H54 (cell line): ENCODE measurements at regions not wholly inside any gene's neighbourhood (a gene's known extent, or its start where the extent isn't known, plus 50 kb on each side); places are given as distances from the start of the nearest gene placed in this dataset.
A peak's percentile ranks its signal among the peaks of the same experiment; 100 is the strongest.

ENCODE experiments used
- DNase-seq: peaks from one replicate; pipeline ENCODE4 v3.0.0; 2011; ENCODE audit warnings: low spot score, mixed read lengths; ENCODE audit not compliant: insufficient read length
- FAIRE-seq: peaks from 3 replicates; lab custom pipeline; 2011; peaks lifted over from hg19 to GRCh38; lab: Jason Lieb, UNC
- POLR2A ChIP-seq: IDR thresholded peaks from 2 replicates; pipeline ENCODE4 v1.6.1; 2011; ENCODE audit warnings: low read depth, mild to moderate bottlenecking, low read length

DNA sequence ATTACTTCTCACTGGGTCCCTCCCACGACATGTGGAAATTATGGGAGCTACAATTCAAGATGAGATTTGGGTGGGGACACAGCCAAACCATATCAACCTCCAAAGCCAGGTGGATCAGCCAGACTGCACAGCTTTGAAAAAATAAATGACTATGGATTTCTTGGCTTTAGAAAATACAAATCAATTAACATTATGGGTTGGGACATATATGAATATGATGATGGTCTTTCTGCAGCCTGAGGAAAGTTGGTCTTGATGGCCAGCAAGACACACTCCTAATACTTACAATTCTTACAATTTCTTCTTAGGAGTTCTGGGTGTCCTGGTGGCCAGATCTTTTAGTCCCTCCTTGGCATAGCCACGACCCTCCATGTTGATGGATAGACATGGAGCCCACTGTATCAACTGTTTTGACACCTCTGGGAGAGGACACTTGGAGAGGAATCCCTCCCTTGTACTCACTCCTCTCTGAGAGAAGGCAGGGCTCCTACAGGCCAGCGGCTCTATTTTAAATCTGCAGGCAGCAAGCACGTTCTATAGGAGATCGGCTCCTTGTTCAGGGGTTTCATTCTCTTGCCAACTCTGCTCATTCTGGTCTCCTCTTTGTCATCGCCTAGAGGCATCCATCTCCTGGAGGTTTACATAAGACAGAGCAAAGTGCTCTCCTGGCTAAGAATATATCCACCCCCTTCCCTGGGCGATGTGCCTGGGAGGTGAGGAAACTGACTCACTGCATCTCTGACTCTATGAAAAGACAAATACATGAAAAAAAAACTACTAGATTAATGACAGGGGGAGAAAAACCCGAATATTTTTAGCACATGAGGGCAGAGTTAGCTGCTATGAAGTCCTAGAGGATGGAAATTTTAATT, 145.9 kb downstream of the CARTPT start:
- FAIRE-seq (peak; percentile 84), DNase-seq (no peak)

DNA sequence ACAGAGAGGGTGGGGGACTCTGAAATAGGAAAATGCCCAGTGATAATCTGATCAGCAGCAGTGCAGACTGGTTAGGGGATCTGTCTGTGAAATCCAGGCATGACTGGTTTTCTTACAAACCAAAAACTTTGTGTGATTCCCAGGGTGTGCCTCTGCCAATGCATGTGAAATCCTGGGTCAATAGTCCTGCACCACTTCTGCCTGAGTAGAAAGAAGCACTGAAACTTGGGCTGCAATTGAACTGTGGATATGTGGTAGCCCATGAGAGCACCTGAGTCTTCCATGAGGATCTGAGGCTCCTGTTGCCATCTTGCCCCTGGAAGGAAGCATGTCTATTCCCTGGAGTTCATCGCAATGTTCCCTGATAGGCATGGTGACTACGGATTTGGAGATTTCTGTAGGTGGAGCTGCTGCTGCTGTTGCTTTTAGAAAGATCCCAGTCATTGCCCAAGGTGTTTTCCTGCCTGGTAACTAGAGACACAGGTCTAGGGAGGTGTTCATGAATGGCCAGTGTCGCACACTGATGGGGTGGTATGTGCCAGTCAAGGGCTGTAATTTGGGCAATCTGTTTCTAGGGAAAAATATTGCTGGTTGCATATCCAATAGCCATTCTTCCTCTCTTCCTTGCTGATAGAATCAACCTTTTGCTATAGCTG, 146.7 kb downstream of the CARTPT start:
- DNase-seq (no peak), FAIRE-seq (no peak)
- TF ChIP-seq POLR2A = no peak

More for the DNA sequence above, 145.9 kb downstream of the CARTPT start:
- no peak for TF ChIP-seq POLR2A

DNA sequence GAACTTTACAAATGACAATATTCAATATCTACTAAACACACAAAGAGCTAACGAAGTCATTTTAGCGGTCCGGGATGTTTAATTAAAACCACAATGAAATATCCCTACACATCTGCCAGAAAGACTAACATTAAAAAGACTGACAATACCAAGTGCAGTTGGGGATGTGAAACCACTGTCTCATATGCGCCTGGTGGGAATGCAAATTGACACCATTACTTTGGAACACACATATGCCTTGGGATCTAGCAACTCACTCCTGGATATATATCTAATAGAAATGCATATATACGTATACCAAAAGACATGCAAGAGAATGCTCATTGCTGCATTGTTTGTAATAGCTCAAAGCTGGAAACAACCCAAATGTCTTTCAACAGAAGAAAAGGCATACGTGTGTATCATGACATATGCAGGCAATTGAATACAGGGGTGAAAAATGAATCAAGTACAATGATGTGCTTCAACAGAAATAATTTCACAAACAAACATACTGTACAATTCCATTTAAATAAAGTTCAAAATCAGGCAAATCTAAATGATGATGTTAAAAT, 153.3 kb downstream of the CARTPT start:
- FAIRE-seq (no peak), DNase-seq (no peak)
- TF ChIP-seq POLR2A = no peak

DNA sequence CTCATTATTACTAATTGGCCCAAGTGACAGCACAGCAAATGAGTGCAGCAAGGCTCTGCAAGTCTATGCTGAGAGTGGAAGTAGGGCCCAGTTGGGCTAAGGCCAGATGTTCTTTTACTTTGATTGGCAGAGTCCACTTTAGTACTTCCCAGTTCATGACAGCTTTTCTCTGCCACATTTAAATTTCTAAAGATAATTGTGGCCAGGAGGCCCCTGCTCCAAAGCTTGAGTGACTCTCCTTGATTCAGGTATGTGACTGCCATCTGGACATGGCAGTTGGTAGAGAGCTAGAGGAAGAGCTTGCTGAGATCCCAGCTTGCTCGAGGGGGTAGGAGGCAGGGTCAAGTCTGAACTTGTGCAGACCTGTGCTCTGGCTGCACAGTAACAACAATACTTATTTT, 154.1 kb downstream of the CARTPT start:
- FAIRE-seq (no peak), DNase-seq (no peak)
- TF ChIP-seq POLR2A = no peak

DNA sequence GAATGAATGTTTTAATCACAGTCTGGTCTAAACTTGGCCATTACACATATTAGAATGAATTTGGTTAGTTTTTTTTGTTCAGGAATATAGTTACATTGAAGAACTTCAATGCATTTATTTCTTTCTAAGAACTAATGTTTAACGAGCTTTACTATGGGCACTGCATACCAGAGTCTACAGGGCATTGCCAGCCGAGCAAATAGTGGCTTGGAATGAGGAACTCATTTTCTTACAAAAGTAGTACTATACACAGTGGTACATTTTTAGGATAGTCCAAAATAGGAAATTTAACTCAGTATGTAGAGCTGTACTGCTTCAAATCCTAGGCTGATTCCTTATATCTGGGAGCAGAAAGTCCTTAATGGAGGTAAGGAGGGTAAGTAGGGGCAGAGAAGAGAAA, 155.4 kb downstream of the CARTPT start:
- FAIRE-seq (no peak), DNase-seq (no peak)
- TF ChIP-seq POLR2A = no peak

DNA sequence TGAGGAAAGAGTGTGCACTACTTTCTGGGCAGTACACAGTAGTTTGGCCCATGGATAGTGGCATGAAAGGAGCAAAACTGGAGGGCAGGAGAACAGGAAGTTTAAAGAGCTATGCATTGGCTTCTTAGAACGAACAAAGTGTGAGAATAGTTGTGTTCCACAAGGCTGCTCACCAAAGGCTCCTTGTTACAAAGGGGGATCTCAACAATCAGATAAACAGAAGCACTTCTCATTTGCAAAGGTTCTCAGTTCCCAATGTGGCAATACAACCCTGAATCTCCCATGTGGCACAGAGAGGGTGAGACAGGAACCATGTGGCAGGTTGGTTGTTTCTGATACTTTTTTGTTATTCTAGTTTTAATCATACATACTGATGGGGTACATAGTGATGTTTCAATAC, 158.4 kb downstream of the CARTPT start:
- DNase-seq = no peak
- no peak for TF ChIP-seq POLR2A
- no peak for FAIRE-seq

DNA sequence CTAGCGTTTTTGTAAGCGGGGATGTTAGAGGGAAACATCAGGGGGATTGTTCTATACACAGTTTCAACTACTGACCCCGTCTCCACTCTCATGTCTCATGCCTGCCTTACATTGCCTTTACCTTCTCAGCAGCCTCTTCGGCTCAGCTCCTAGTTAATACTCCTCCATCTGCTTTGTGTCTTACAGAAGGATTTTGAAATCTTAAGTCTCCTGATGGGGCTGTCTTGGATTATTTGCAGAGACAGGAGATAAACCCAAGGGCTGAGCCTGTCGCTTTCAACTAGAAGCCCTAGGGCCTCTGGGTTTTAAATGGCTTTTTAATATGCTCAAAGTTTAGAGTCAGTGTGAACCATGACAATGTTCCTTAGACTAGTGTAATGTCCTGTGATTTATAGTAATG, 161.5 kb downstream of the CARTPT start:
- TF ChIP-seq POLR2A = no peak
- FAIRE-seq = no peak
- DNase-seq = no peak

DNA sequence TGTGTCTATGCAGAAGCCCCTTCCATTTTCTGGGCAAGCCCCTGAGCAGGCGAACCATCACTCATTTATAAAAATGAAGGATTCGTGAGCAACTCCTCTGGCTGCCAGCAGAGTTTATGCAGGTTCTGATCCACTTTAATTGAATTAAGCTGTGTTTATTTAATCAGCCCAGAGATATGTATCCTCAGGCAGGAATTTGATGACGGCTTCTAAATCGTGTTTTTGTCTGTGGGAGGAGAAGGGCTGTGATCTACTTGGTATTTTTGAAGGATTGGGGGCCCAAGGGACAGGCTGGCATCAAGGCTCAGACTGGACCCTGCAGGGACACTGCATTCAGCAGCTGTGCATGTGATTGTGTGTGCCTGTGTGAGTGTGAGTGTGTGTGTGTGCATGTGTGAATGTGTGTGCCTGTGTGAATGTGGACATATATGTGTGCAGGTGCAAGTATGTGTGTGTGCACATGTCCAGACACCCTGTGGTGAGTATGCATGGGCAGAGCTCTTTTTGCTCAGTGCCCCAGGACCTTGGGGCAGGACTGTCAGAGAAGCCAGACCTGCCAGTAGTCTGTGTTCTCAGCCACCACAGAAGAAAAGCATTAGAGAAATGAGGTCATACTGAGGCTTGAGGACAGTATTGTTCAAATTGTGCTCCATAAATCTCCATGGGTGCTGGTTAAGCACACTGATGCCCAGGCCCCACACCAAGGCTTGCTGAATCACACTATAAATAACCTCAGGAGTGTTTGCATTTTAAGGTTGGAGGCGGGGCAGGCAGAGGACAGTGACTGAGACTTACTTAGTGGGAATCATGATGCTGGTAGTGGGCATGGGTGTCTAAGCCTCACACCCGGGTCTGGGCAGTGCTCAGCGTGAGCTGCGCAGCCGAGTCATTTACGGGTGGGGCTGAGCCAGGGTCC, 164.0 kb downstream of the CARTPT start:
- DNase-seq (peak; percentile 19), FAIRE-seq (no peak)
- no peak for TF ChIP-seq POLR2A

DNA sequence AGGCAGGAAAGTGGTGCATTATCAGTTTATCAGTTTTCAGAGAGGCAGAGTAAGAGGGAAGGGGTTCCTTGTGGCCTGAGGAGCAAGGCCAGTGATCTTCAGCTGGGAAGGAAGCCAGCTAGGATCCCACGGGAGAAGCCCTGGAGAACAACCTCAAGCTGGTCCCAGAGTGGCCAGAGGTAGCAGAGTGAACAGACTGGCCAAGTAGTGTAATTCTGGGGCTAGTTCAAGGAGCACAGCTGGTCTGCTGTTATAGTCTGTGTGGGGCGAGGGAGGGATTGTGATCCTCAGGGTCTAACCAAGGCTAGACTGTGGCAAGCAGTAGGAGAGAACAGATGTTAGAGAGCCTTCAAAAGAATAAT, 164.6 kb downstream of the CARTPT start:
- no peak for FAIRE-seq
- no peak for TF ChIP-seq POLR2A

DNA sequence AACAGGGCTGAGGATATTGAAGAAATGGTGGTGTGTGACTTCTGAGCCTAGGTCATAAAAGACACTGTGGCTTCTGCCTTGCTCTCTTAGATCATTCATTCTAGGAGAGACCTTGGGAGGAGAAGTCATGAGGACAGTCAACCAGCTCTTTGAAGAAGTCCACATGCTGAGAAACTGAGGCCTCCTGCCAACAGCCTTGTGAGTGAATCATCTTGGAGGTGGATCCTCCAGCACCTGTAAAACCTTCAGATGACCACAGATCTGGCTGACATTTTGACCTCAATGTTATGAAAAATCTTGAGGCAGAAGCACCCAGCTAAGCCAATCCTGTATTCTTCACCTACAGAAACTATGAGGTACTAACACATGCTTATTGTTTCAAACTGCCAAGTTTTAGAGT, 165.9 kb downstream of the CARTPT start:
- no peak for DNase-seq
- FAIRE-seq = no peak

More for the DNA sequence above, 164.6 kb downstream of the CARTPT start:
- DNase-seq = no peak

DNA sequence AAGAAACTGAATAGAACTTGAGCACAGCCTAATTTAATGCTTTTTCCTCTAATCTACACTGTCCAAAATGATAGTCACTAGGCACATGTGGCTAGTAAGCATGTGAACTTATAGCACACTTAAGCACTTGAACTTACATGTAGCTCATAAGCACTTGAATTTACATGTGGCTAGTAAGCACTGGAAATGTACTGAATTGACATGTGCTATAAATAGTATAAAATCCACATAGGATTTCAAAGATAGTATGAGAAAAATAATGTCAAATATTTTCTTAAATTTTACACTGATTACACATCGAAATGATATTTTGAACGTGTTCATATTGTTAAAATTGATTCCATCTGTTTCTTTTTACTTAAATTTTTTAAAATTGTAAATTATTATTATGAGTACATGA, 167.3 kb downstream of the CARTPT start:
- no peak for TF ChIP-seq POLR2A
- FAIRE-seq (no peak), DNase-seq (no peak)

More for the DNA sequence above, 165.9 kb downstream of the CARTPT start:
- no peak for TF ChIP-seq POLR2A

DNA sequence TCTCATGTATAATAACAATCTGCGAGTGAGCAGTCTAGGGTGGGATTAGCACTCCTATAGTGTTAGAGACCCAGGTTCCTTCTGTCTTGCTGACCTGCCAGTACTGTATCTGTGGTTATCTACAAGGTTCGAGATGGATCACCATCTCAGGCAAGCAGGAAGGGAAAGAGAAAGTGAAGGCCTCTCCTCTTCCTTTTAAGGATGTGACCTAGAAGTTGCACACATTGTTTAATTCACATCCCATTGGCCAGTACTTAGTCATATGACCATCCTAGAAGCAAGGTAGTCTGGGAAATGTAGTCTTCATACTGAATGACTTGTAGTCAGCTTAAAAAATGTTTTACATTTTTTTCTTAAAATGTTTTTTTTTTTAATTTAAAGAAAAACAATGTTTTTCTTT, 168.6 kb downstream of the CARTPT start:
- peak; percentile 25; the same call in 1 of the 2 replicates for TF ChIP-seq POLR2A
- DNase-seq (peak; percentile 47), FAIRE-seq (peak; percentile 68)

DNA sequence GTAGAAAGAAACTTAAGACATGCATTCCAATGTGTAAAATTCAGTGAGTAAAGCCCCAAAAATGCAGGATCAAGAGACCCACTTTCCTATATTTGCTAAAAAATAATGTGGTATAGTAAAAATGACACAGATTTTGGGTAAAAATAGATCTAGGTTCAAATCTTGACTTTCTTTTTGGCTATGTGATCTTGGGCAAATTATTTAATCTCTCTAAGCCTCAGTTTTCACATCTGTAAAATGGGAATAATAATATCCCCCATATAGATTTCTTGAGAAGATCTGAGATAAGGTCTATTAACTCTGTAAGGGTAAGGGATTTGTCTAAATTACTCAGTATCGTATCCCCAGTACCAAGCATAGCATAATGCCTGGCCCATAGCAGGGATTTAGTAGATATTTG, 172.3 kb downstream of the CARTPT start:
- no peak for DNase-seq
- no peak for TF ChIP-seq POLR2A
- no peak for FAIRE-seq

DNA sequence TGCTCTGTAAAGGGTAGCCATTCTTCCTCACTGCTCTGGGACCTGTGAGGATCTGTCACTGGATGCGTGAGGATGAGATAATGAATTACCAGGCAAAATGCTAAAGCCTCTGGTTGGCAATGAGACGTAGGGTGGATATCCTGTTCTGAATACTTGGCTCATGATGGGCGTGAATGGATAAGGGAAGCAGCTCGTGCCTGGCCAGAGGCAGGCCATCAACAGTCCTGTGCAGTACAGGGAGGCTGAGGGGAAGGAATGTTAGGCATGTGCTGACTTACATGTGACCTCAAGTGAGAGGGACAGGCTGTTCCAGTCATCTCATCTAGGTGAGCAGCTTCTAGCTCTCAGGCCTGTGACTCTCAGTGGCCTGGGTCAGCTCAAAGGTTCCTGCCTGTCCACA, 172.8 kb downstream of the CARTPT start:
- peak; percentile 6 for DNase-seq
- FAIRE-seq = no peak
- TF ChIP-seq POLR2A = no peak
